DMS 273 (cell line): ENCODE measurements at regions not wholly inside any gene's neighbourhood (a gene's known extent, or its start where the extent isn't known, plus 50 kb on each side); places are given as distances from the start of the nearest gene placed in this dataset.
A peak's percentile ranks its signal among the peaks of the same experiment; 100 is the strongest.

ENCODE experiments used
- DNase-seq: peaks from one replicate; lab custom pipeline; 2025; ENCODE audit not compliant: unreplicated experiment; lab: John Stamatoyannopoulos, UW

GRCh38 chr17:36861531-36861930, 75.7 kb upstream of the LHX1 start:
- DNase-seq, result no peak

- DNase-seq, result no peak
Observed at GRCh38 chr17:36862116-36862920, 75.0 kb upstream of the LHX1 start.

- DNase-seq, result no peak
Observed at GRCh38 chr17:36863131-36863530, 74.1 kb upstream of the LHX1 start.

GRCh38 chr17:36863676-36864612, 73.3 kb upstream of the LHX1 start:
- DNase-seq, result no peak

- no peak for DNase-seq
Observed at GRCh38 chr17:36864827-36865430, 72.3 kb upstream of the LHX1 start.

- no peak for DNase-seq
Observed at GRCh38 chr17:36867716-36868341, 69.4 kb upstream of the LHX1 start.

GRCh38 chr17:36868777-36869176, 68.5 kb upstream of the LHX1 start:
- DNase-seq, result no peak

- DNase-seq, result no peak
Observed at GRCh38 chr17:36869441-36869840, 67.8 kb upstream of the LHX1 start.

GRCh38 chr17:36869856-36870719, 67.2 kb upstream of the LHX1 start:
- peak; percentile 25 for DNase-seq

GRCh38 chr17:36870720-36870999, 66.6 kb upstream of the LHX1 start:
- DNase-seq, result peak; percentile 26

GRCh38 chr17:36875698-36876293, 61.5 kb upstream of the LHX1 start:
- no peak for DNase-seq

- no peak for DNase-seq
Observed at GRCh38 chr17:36876966-36877365, 60.3 kb upstream of the LHX1 start.

- no peak for DNase-seq
Observed at GRCh38 chr17:36877771-36878170, 59.5 kb upstream of the LHX1 start.

GRCh38 chr17:36878216-36878615, 59.1 kb upstream of the LHX1 start:
- DNase-seq, result no peak

GRCh38 chr17:36879027-36879426, 58.2 kb upstream of the LHX1 start:
- DNase-seq, result no peak

GRCh38 chr17:36879624-36880131, 57.6 kb upstream of the LHX1 start:
- no peak for DNase-seq

GRCh38 chr17:36880268-36880905, 56.9 kb upstream of the LHX1 start:
- no peak for DNase-seq

GRCh38 chr17:36881323-36881722, 56.0 kb upstream of the LHX1 start:
- DNase-seq, result no peak

- no peak for DNase-seq
Observed at GRCh38 chr17:36884495-36885152, 52.7 kb upstream of the LHX1 start.
